LoVo (cell line): ENCODE measurements at regions not wholly inside any gene's neighbourhood (a gene's known extent, or its start where the extent isn't known, plus 50 kb on each side); places are given as distances from the start of the nearest gene placed in this dataset.
A peak's percentile ranks its signal among the peaks of the same experiment; 100 is the strongest.

Source experiments
- DNase-seq: peaks from one replicate; pipeline ENCODE4 v3.0.0-alpha.2; 2016; ENCODE audit warnings: low spot score

DNA sequence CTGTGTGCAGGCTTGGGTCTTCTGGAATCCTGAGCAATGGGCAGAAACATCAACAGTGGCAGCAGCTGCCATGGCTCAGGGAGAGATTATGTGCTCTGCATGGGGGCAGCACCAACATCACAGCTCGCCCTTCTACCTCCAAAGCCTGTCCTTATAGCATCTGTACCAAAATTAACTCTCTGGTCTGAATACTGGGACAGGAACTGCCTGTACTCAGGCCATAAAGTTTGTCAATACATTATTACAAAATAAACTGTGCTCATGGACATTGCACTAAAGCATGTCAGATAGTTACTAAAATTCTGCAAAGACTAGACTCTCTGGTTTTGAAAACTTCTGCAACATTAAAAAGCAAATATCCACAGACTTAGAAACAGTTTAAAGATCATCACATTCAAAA lies 91.6 kb downstream of the ZC3H11B start:
- no peak for DNase-seq

DNA sequence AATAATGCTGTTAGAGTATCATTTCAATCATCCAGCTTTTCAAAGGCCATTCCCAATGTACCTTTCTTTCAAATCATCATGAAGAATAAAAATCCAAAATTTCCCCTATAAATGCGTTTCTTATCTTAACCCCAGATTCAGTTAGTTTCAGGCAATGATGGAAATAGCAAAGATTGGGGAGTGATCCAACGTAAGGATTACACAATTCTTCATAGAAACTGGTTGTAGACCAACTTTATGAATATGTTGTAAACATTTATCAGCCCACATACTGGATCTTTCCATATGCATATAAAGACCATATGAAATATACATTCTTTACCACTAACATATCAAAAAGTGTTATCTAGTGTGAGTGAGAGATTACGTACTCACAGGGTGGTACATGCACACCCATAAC lies 92.7 kb downstream of the ZC3H11B start:
- no peak for DNase-seq

DNA sequence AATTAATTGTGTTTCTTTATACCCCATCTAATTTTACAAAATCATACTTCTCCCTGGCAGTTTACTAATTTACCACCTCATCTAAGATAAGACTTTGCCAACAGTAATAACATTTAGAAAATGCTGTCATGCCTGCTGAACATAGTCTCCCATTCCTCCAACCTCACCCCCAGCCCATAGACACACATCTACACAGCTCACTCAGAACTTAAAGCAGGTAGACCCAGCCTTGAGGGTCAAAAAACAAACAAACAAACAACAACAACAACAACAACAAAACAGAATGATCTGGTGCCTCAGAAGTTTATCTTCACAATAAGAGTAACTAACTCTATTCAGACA lies 94.0 kb downstream of the ZC3H11B start:
- DNase-seq: no peak

DNA sequence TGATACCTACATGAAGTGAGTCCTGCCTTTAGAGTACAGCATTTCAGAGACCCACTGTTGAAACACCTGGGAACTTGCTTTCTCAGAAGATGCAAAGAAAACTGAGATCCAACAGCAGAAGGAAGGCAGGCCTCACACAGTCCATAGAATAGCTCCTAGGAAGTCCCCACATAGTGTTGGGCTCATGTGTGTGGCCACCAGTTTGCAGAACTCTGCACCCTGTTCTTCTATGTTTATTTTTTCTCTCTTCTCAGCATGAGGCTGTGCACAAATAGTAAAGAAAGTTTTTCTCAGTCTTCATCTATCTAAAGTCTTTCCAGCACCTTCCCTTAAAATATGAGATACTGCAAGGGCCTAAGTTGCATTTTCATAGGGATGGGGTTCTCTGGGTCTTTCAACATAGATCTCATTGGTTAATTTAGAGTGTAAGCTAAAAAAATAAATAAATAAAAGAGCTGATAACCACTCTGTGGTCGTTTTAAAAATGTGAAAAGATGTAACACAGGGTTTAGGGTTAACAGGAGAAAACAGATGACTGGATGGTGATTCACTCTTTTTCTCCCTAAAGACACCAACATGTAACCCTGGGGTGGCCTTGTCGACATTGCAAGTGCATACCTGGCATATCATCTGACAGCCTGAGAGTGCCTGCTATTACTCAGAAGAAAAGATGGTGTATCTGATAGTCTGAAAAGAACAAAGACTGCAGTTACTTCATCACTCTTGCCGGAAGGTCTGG lies 94.6 kb downstream of the ZC3H11B start:
- DNase-seq: peak; percentile 41

DNA sequence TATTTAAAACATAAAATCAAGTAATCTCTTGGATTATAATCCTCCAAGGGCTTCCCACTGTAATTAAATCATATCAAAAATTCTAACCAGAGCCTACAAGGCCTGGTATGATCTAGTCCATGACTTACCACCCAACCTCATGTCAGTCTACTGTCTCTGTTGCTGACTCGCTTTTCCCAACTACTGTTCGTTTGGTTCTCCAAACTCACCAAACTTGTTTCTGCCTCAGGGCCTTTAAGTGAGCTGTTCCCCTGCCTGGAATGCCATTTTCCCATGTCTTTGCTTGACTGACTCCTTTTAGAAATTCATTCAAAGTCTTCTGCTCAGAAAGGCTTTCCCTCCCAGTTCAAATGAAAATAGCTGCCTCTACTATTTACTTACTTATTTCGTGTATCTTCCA lies 95.9 kb downstream of the ZC3H11B start:
- no peak for DNase-seq

DNA sequence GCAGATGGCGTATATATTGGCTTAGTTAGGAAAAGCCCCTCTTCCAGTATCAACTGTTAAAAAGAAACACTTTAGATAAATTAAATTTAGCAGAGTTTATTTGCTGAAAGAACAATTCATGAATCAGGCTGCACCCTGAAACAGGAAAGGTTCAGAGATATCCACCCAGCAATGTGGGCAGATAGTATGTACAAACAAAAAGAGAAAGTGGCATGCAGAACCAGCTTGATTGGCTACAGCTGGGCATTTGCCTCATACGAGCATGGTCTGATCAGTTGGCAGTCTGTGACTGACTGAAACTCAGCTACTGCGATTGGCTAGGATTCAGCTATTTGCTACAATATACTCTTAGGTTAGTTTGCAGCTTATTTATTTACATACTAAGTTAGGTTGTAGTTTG lies 98.2 kb downstream of the ZC3H11B start:
- no peak for DNase-seq

DNA sequence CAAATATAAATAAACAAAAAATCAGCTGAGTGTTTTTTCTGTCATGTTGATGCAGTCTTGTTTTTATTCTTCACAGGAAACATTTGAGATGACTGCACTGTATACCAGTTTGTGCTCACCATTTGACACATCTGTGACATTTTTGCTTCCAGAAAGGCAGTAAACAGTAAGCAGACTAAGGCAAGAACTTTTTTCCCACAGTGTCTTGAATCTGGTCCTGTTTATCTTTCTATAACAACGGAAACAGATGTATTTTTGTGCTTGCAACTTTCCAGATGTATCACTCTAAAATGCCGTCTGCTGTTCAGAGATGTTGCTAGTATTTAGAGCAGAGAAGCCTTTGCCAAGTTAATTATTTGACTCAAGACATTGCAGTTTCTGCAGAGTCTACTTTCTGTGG lies 105.5 kb downstream of the ZC3H11B start:
- no peak for DNase-seq

DNA sequence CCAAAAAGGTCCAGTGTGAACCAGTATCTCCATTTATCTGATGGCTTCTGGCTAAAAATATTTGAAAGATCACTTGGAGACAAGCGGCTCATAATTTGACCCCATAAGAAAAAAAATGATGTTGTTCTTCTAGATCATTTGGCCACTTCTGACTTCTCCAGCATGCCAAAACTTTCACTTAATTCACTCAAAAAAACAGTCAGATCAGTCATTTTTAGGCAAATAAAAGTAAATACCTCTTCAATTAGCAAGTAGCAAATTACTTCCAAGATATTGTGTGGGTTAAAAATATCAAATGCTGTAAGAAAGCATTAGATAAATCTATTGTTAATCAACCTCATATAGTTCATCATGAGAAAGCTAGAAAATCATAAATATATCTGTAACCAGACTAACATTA lies 106.0 kb downstream of the ZC3H11B start:
- DNase-seq: no peak

DNA sequence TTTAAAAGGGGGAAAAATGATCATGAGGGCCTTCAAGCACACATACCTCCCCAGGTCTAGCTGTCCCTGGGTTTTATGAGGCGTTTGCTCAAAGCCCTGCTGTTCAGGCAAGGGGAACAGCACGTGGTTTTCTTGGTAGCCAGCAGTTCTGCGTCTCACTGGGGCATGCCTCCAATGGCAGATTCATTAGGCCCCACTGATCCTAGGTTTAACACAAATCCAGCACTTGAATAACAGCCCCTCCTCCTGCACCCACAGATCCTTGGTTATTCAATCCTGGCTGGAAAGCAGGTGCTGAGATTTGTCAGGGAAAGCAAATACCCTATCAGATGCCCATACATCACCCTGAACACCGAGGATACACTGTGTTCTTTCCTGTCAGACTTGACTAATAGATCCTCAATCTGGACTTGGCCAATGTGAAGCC lies 106.4 kb downstream of the ZC3H11B start:
- DNase-seq: no peak

DNA sequence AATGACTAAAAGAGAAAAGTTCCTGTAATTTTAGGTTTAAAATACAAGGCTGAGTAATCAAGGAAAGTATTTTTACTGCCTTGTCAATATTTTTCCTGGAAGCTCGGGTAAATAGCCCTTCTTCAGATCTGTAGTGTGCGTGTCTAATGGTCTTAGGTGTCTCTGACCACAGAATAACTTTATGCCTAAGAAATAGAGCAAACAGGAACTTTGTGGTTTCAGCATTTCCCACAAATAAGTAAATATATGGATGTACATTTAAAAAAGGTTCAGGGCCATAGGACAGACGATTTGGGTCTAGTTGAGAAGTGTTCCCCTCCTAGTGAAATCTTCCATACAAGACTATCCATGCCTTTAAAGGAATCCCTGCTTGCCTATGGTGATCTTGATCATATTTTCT lies 107.0 kb downstream of the ZC3H11B start:
- peak; percentile 60 for DNase-seq

DNA sequence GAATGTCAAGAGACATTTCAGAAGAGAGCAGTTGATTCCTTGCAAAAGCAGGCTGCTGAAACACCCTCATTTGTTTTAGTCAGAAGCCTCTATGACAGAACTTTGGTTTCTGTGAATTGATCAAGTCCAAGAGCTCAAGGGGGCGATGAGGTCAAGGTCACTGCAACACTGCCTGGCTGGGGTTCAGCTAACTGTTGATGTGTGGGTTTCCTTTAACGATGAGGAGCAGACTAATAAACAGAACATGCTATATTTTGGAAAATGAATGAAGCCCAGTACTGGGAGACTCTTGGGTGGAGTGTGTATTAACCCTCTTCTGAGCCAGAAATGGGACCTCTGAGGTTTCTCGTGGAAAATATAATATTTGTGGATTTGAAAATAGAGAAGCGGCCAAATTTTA lies 109.3 kb downstream of the ZC3H11B start:
- DNase-seq: no peak

DNA sequence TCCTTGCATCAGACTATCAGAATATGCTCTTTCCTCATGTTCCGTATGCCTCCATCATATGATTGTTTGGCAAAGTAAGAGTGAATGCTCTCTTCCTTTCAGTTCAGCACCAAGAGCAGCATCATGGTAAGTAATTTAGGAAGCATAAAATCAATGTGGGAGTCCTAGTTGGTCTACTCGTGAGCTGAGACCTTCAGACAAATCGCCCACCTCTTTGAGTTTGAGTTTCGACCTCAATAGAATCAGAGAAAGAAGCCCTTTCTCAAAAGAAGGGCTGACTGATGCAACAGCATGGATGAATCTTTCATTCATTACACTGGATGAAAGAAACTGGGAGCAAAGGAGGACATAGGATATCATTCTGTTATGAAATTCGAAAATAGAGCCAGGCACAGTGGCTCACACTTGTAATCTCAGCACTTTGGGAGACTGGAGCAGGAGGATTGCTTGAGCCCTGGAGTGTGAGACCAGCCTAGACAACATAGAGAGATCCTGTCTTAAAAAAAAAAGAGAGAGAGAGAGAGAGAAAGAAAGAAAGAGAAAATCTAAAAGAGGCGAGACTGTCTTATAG lies 112.5 kb downstream of the ZC3H11B start:
- DNase-seq: no peak

DNA sequence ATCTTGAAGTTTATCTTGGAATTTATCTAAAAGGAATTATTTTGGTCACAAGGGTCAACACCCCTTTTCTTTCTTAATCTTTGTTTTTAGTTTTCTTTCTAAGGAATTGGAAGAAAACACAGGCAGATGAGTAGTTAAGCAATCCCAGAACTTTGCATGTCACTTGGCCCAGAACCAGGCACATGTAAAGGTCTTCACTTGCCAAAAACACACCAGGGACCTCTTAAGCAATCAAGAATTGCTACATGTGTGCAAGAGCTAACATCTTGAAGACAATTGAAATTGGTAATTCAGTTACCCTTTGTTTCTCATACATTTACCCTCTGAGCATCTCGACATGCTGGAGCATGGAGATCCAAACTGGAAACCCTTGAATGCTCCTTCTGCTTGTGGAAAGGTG lies 114.2 kb downstream of the ZC3H11B start:
- DNase-seq: no peak

DNA sequence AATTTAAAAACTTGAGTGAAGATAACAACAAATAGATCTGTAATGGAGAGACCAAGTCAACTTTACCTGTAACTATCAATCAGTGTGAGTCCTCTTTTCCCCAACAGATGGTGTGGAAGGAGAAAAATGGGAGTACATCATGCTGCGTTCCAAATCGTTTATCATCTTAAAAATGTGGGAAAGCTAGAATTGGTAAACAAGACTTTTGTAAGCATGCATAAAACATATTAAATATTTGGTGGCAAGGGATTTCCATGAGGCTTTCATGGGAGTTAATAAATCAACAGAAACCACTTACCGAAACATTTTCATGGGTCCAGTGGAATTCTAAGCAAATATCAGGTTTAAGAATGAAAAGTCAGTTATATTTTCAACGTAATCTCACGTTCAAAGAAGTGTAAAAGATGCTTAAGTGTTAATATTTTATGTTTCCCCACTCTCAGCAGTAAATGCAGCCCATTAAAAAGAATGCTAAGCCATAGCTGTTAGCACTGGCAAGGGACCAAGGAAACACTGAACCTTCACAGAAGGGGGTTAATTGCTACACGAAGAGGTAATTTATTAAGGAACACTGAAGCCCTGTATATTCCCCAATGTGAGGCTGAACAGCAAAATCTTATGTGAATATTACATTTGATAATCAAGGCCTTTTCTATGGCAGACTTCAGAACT lies 117.0 kb downstream of the ZC3H11B start:
- DNase-seq: no peak

DNA sequence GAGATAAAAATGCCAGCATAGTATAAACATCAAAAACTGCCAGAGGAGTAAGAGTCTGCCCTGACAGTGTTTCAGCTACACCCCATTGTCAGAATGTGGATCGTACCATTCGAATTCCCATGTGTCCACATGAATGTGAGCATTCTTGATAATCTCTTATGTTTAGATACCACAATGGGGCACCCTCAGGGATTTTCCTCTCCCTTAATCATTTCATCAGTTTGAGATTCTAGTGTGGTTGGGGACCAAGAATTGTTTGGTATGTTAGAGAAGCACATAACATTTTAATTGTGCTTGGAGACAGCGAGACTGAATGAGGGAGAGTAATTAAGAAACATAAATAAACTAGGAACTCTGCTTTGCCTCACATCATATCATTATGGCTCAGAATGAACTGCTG lies 120.2 kb downstream of the ZC3H11B start:
- no peak for DNase-seq

DNA sequence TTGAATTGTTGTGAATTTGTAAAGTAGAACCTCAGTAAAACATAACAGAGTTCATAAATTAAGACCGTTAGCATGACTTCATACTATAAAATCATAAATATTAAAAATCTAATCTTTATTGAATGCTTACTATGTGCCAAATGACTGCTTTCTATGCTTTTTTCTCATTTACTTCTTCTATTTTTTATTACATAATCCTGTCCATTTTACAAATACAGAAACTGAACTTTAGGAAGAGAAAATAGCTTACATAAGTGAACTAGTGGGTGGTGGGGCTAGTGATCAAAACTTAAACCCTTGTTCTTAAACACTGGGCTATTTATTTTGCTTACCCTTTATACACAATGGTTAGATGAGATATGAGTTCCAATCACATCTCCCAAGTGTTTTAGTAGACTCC lies 122.3 kb downstream of the ZC3H11B start:
- DNase-seq: no peak

DNA sequence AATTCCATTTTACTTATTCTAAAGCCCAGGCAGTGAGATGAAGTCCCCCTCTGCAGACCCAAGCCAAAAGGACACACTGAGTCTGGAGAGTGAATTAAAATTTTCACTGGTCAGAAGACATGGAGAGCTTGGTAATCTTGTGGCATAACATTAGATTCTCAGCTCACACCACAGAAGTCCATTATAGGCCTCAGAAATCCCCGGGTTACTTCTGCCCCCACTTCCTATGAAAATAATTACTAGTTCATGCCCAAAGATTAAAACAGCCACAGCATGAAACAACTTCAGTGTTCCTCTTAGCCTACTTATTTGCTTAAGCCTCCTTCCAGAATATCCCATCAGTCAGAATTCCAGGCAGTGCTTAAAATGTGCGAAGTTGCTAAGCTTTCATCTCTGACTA lies 123.3 kb downstream of the ZC3H11B start:
- no peak for DNase-seq

DNA sequence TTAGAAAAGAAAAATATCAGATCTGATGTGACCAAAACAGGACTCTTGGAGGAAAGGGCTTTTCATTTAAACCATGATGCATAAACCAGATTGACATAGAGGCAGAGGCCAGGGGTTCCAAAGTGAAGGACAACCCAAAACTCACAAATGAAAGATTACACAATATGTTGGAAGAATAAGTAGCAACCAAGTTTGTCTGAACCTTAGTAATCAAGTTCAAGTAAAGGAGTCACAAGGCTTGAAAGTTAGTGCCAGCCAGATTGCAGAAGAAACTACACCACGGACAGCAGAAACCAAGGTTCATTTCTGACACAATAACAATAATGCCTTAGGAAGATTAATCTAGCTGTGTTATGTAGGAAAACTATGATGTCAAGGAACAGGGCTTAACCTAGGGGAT lies 124.6 kb downstream of the ZC3H11B start:
- no peak for DNase-seq

DNA sequence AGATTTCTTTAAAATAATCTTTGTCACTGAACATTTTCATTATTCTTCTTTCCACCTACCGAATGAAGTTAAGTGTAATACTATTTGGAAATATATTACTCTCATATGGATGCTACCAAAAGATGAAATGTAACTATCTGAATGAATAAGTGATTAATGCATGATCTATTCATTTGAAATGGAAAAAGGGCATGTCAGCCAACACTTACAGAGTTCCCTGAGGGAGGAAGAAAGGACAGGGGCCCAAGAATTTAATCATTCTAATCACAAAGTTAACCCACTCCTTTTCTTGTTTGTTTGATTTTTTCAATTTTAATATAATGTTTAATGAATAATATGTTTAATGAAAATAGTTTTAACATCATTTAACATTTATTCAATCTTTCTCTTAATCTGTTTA lies 129.4 kb downstream of the ZC3H11B start:
- no peak for DNase-seq

DNA sequence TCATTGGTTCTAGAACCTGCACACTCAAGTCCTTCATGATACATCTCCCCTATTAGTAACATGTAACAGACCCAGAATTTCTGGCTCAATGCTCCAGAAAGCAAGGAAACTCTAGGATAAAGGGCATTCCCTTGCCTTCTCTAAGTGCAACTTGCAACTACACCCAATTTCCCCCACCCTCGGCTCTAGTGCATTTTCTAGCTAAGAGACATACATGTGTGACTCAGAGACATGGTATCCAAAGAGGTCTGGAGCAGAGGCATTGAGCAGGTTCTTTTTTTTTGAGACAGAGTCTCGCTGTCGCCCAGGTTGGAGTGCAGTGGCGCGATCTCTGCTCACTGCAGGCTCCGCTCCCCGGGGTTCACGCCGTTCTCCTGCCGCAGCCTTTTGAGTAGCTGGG lies 132.9 kb downstream of the ZC3H11B start:
- no peak for DNase-seq

DNA sequence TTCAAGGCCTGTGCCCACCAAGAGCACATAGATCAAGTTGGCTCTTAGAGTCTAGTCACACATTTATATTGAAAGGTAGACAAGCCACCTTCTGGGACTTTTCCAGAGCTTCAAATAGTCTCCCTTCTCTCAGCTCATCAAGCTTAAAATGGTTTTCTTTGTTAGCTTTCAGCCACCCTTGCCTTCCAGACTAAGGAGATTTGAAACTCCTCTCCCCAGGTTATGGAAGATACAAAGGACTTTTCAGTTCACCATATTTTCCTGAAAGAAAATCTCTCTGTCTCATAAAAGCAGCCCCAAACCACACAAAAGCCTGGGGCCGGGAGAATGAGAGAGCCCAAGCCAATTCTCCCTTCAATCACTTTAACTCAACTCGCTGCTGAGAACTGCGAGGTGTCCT lies 134.1 kb downstream of the ZC3H11B start:
- DNase-seq: no peak

DNA sequence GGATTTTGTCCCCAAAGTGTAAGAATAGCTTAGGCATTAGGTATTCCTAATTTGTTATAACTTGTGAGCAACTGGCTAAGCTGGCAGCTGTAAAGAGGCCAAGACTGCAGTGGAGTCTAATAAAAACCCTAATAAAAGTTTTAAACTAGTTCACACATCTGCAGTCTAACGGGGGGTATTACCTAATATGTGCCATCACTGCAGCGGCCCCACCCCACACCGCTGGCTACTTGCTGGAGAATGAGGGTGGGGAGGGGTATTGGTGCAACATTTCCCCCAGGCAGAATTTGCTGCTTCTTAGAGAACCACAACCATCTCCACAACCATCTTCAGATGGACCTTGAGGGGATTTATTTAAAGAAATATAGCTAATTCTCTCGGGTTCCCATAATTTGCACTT lies 135.0 kb downstream of the ZC3H11B start:
- no peak for DNase-seq

DNA sequence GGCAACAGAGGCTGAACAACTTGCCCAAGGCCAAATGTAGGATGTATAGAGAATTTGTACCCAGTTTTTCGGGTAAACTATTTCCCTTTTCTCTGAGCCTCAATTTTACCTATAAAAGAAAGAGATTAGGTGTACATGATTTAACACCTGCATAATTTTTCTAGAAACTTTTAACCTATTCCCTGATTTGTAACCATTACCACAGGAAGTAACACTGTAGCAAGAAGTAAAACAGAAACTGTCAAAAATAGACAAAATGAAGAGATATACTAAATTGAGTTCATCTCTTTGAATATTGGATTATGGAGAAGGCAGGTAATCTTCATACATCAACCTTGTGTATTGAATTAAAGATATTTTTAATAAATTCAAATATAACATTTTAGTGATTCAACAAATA lies 136.2 kb downstream of the ZC3H11B start:
- no peak for DNase-seq

DNA sequence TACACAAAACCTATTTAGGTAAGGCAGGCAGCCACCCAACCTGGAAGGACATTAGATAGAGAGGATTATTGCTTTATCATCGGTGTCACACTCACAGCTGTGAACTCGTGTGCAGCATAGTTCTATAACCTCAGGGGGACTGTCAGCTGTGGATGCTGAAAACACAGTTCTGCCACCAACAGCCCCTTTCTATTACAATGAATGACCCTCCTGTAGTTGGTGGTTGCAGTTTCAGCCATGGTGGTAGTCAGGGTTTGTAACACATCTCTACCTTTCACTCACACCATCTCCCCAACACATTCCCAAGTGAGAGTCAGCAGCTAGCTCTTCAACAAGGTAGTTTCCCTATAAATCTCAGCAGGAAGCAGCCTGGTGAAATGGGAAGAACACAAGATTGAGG lies 136.8 kb downstream of the ZC3H11B start:
- DNase-seq: no peak
